ENCODE measurements at regions not wholly inside any gene's neighbourhood (a gene's known extent, or its start where the extent isn't known, plus 50 kb on each side); places are given as distances from the start of the nearest gene placed in this dataset.

GRCh38 chr5:110855961-110856360 lies 117.2 kb downstream of the SLC25A46 start:
- no peaks in the 10 kb centered on the region for H3K9me3 ChIP-seq (ENCODE audit: low read depth, low read length, poor library complexity, severe bottlenecking)
- intact Hi-C loops (cut with micrococcal nuclease; ENCODE audit: unreplicated experiment), result no loop called here
- H3K4me3 ChIP-seq (ENCODE audit: low read depth, low read length, poor library complexity, severe bottlenecking), result no peak overlapping the region
- ChIA-PET POLR2A (ENCODE audit: low non-redundant PET) (no interaction called here), CTCF (no interaction called here)
- DNase-seq (ENCODE audit: low spot score), result no peak
- no TSS peak for BruUV-seq (replicated peaks)
- no peak for TF ChIP-seq EZH2 (IDR thresholded peaks at IDR 0.05; ENCODE audit: borderline replicate concordance, low read depth, low read length, poor library complexity, severe bottlenecking)
- TF ChIP-seq CTCF (conservative IDR thresholded peaks at IDR 0.05; ENCODE audit: low read depth, low read length), result no peak
- no peak overlapping the region for H3K27ac ChIP-seq (ENCODE audit: low read depth, low read length, poor library complexity, severe bottlenecking)
- no peaks in the 10 kb centered on the region for H3K36me3 ChIP-seq (ENCODE audit: insufficient read depth, low read length, poor library complexity, severe bottlenecking)
- no peaks in the 10 kb centered on the region for H3K4me1 ChIP-seq (ENCODE audit: insufficient read depth, low read length, poor library complexity, severe bottlenecking)
- no peaks in the 10 kb centered on the region for H3K27me3 ChIP-seq (replicated peaks; ENCODE audit: insufficient read depth, low read depth, low read length, poor library complexity)

DNA sequence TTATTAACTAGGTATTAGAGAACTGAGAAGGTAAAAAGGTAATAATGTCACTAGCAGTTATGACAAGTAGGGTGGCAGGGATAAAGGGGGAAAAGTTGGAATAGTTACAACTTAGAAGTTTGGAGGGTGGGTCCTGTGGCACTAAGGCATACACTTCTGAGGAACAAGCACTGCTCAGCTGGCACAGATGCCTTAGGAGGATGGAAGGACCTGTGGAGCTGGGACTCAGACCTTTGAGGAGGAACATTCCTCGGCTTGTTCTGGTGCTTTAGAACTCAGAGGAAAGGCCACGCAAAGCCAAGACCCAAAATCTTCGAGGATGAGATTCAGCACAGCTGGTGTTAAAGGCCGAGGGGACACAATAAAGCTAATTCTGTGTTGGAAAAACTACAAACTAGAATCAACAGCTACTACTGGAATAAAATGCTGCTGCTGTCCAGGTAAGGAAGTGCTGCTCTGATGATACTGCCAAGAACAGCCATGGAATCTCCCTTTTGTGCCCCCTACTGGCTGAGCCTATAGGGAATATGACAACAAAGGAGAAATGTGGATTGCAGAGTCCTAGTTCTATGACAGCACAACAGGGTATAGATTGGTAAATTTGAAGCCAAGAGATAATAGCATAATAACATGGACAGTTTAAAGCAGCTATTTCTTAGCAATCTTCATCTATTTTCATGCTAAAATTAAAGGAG lies 126.7 kb downstream of the SLC25A46 start:
- Histone ChIP-seq H3K27me3 (replicated peaks; ENCODE audit: insufficient read depth, low read depth, low read length, poor library complexity) (no peaks in the 10 kb centered on the region), H3K9me3 (ENCODE audit: low read depth, low read length, poor library complexity, severe bottlenecking) (no peaks in the 10 kb centered on the region), H3K4me3 (ENCODE audit: low read depth, low read length, poor library complexity, severe bottlenecking) (no peak overlapping the region), H3K27ac (ENCODE audit: low read depth, low read length, poor library complexity, severe bottlenecking) (no peak overlapping the region), H3K4me1 (ENCODE audit: insufficient read depth, low read length, poor library complexity, severe bottlenecking) (no peaks in the 10 kb centered on the region), H3K36me3 (ENCODE audit: insufficient read depth, low read length, poor library complexity, severe bottlenecking) (no peaks in the 10 kb centered on the region)
- CTCF ChIA-PET, result no interaction called here
- TF ChIP-seq EZH2 (IDR thresholded peaks at IDR 0.05; ENCODE audit: borderline replicate concordance, low read depth, low read length, poor library complexity, severe bottlenecking) (no peak), CTCF (conservative IDR thresholded peaks at IDR 0.05; ENCODE audit: low read depth, low read length) (peak; percentile 73)
- POLR2A ChIA-PET (ENCODE audit: low non-redundant PET), result no interaction called here
- BruUV-seq (replicated peaks), result no TSS peak
- peak; percentile 56 for DNase-seq (ENCODE audit: low spot score)
- intact Hi-C loops (cut with micrococcal nuclease; ENCODE audit: unreplicated experiment), result loop anchor here (10.0 kb wide), 1 partner anchor 111 kb away; no protein-coding TSS in a partner anchor

DNA sequence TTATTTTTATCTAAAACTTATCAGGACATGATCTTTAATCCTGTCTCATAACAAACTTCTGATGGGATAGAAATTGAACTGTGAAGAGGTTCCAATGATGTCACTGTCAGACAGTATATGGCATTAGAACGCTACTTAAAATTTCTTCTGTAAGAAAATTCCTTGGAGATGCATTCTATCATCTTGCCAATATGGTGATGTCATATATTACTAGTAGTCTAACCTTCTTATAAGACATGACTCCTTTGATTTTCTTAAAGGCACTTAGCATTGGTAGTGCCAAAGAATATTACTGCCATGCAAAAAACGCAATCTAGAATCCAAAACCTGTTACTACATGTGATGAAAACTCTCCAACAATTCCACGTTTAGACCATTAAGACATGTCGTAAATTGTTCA lies 131.1 kb downstream of the SLC25A46 start:
- no peak overlapping the region for H3K4me3 ChIP-seq (ENCODE audit: low read depth, low read length, poor library complexity, severe bottlenecking)
- TF ChIP-seq EZH2 (IDR thresholded peaks at IDR 0.05; ENCODE audit: borderline replicate concordance, low read depth, low read length, poor library complexity, severe bottlenecking) (no peak), CTCF (conservative IDR thresholded peaks at IDR 0.05; ENCODE audit: low read depth, low read length) (no peak)
- H3K4me1 ChIP-seq (ENCODE audit: insufficient read depth, low read length, poor library complexity, severe bottlenecking), result no peaks in the 10 kb centered on the region
- H3K27ac ChIP-seq (ENCODE audit: low read depth, low read length, poor library complexity, severe bottlenecking), result no peak overlapping the region
- ChIA-PET CTCF (no interaction called here), POLR2A (ENCODE audit: low non-redundant PET) (no interaction called here)
- H3K9me3 ChIP-seq (ENCODE audit: low read depth, low read length, poor library complexity, severe bottlenecking), result no peaks in the 10 kb centered on the region
- H3K36me3 ChIP-seq (ENCODE audit: insufficient read depth, low read length, poor library complexity, severe bottlenecking), result no peaks in the 10 kb centered on the region
- intact Hi-C loops (cut with micrococcal nuclease; ENCODE audit: unreplicated experiment), result loop anchor here (10.0 kb wide), 1 partner anchor 115 kb away; no protein-coding TSS in a partner anchor
- no TSS peak for BruUV-seq (replicated peaks)
- no peaks in the 10 kb centered on the region for H3K27me3 ChIP-seq (replicated peaks; ENCODE audit: insufficient read depth, low read depth, low read length, poor library complexity)
- DNase-seq (ENCODE audit: low spot score), result no peak
